ENCODE measurements at regions not wholly inside any gene's neighbourhood (a gene's known extent, or its start where the extent isn't known, plus 50 kb on each side); places are given as distances from the start of the nearest gene placed in this dataset.

GRCh38 chr2:147325990-147326389 is 518.8 kb upstream of the ACVR2A start:
- no peak for DNase-seq
- Histone ChIP-seq H3T11ph (ENCODE audit: low read length) (no peak overlapping the region), H3K14ac (ENCODE audit: insufficient read depth, low read length) (no peak overlapping the region), H2AK5ac (ENCODE audit: insufficient read length, low read length) (no peak overlapping the region), H3K4me2 (ENCODE audit: insufficient read depth, insufficient read length, low read length) (no peak overlapping the region), H2BK5ac (ENCODE audit: insufficient read length, low read length) (no peak overlapping the region), H3K4me1 (ENCODE audit: insufficient read depth, low read length) (no peaks in the 10 kb centered on the region), H3K9me3 (ENCODE audit: control insufficient read depth, low read depth, low read length) (no peaks in the 10 kb centered on the region), H2BK15ac (ENCODE audit: low read depth, low read length) (no peak overlapping the region), H4K8ac (replicated peaks; ENCODE audit: insufficient read length, low read depth, low read length) (no peak overlapping the region), H3K27ac (ENCODE audit: insufficient read length, low read depth, low read length) (no peak overlapping the region), H3K79me2 (ENCODE audit: insufficient read depth, low read length) (no peaks in the 10 kb centered on the region), H2BK120ac (ENCODE audit: low read depth, low read length, poor library complexity, severe bottlenecking) (no peak overlapping the region), H4K20me1 (ENCODE audit: control insufficient read depth, insufficient read depth, insufficient read length) (no peaks in the 10 kb centered on the region), H3K27me3 (ENCODE audit: insufficient read depth, low read length) (no peaks in the 10 kb centered on the region), H3K23ac (ENCODE audit: insufficient read length, low read depth, low read length) (no peak overlapping the region), H4K91ac (ENCODE audit: insufficient read length, low read depth, low read length) (no peak overlapping the region), H3K56ac (ENCODE audit: insufficient read length, low read depth, low read length) (no peak overlapping the region), H3K79me1 (ENCODE audit: insufficient read depth, low read depth, low read length, poor library complexity, severe bottlenecking) (no peaks in the 10 kb centered on the region), H4K5ac (ENCODE audit: insufficient read length, low read depth, low read length) (no peak overlapping the region), H3K9ac (ENCODE audit: extremely low read depth, insufficient read length, low read length) (no peak overlapping the region), H2BK12ac (ENCODE audit: insufficient read length, low read depth, low read length) (no peak overlapping the region), H3K18ac (ENCODE audit: insufficient read length, low read depth, low read length) (no peak overlapping the region), H2BK20ac (ENCODE audit: low read depth, low read length, poor library complexity, severe bottlenecking) (no peak overlapping the region), H2AFZ (ENCODE audit: low read length) (no peak overlapping the region), H3K23me2 (ENCODE audit: insufficient read length, low read depth, low read length, poor library complexity, severe bottlenecking) (no peaks in the 10 kb centered on the region), H3K4ac (ENCODE audit: low read depth, low read length) (no peak overlapping the region)
- Mint-ChIP-seq H3K36me3 (ENCODE audit: insufficient read depth in 1 of 3, low read depth in 3 of 3) (peaks cover 7 to 14% (median 8%) of the 10 kb centered on the region in 3 experiments; a peak in 6 of 7 replicates), H3K27ac (no peak overlapping the region), H3K4me1 (no peaks in the 10 kb centered on the region), H3K27me3 (ENCODE audit: low read depth) (no peaks in the 10 kb centered on the region), H3K4me3 (no peak overlapping the region), H3K9me3 (peaks cover 13 to 14% of the 10 kb centered on the region in 2 experiments)
- TF ChIP-seq, protein P1, sequence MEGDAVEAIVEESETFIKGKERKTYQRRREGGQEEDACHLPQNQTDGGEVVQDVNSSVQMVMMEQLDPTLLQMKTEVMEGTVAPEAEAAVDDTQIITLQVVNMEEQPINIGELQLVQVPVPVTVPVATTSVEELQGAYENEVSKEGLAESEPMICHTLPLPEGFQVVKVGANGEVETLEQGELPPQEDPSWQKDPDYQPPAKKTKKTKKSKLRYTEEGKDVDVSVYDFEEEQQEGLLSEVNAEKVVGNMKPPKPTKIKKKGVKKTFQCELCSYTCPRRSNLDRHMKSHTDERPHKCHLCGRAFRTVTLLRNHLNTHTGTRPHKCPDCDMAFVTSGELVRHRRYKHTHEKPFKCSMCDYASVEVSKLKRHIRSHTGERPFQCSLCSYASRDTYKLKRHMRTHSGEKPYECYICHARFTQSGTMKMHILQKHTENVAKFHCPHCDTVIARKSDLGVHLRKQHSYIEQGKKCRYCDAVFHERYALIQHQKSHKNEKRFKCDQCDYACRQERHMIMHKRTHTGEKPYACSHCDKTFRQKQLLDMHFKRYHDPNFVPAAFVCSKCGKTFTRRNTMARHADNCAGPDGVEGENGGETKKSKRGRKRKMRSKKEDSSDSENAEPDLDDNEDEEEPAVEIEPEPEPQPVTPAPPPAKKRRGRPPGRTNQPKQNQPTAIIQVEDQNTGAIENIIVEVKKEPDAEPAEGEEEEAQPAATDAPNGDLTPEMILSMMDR (conservative IDR thresholded peaks at IDR 0.05): no peak
- WGBS (ENCODE audit: extremely low coverage, insufficient read length, low lambda C conversion rate): no CpG with 5 or more reads among the region's 1 CpG
